ENCODE measurements at regions not wholly inside any gene's neighbourhood (a gene's known extent, or its start where the extent isn't known, plus 50 kb on each side); places are given as distances from the start of the nearest gene placed in this dataset.

DNA sequence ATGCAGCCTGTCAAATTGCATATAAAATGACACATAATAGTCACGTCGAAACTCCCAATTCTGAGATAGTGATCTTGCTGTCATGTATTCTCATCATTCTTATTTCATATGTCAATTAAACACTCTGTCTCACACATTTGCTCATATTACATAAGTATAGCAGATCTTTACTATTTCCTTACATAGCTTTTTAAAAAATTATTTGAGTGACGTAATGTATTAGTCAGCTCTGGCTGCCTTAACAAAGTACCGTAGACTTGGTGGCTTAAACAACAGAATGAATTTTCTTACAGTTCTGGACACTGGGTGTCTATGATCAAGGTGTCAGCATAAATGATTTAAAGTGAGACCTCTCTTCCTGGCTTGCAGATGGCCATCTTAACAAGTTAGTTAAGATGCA, 1032.3 kb upstream of the NRXN1 start:
- TF ChIP-seq, protein P1, sequence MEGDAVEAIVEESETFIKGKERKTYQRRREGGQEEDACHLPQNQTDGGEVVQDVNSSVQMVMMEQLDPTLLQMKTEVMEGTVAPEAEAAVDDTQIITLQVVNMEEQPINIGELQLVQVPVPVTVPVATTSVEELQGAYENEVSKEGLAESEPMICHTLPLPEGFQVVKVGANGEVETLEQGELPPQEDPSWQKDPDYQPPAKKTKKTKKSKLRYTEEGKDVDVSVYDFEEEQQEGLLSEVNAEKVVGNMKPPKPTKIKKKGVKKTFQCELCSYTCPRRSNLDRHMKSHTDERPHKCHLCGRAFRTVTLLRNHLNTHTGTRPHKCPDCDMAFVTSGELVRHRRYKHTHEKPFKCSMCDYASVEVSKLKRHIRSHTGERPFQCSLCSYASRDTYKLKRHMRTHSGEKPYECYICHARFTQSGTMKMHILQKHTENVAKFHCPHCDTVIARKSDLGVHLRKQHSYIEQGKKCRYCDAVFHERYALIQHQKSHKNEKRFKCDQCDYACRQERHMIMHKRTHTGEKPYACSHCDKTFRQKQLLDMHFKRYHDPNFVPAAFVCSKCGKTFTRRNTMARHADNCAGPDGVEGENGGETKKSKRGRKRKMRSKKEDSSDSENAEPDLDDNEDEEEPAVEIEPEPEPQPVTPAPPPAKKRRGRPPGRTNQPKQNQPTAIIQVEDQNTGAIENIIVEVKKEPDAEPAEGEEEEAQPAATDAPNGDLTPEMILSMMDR (IDR thresholded peaks at IDR 0.05; ENCODE audit: low read length), result no peak
- no peak for TF ChIP-seq EZH2 (optimal IDR thresholded peaks at IDR 0.05; ENCODE audit: low read depth, low read length)
